HCT116 (cell line): ENCODE measurements at regions not wholly inside any gene's neighbourhood (a gene's known extent, or its start where the extent isn't known, plus 50 kb on each side); places are given as distances from the start of the nearest gene placed in this dataset.

Experiments
- ATAC-seq: fragments of 200-7000 bp; cut with Tn5 transposase; 2 replicates; pipeline ENCODE4 v1.9.1; 2020; ENCODE audit warnings: mild to moderate bottlenecking, moderate library complexity
- BruUV-seq: library from RNA; stranded (reverse); fragments of 400-500 nt; replicated peaks from 2 replicates; lab custom pipeline; 2021; lab: Mats Ljungman, UMichigan
- CTCF ChIA-PET: fragments of 300-600 bp; sonication (Branson Sonifier 250); formaldehyde crosslinking; loops from one replicate; lab custom pipeline; 2021; ENCODE audit warnings: antibody characterized with exemption; lab: Charles Lee
- POLR2A ChIA-PET: fragments of 300-600, 350-600 bp; sonication (Branson Sonifier 250); formaldehyde crosslinking; loops from one replicate; lab custom pipeline; 2021; ENCODE audit warnings: antibody characterized with exemption; lab: Charles Lee
- RAD21 ChIA-PET, 2 experiments: fragments of 300-600 bp; sonication (Branson Sonifier 250); formaldehyde crosslinking; loops; one replicate each; lab custom pipeline; 2023; ENCODE audit warnings: low total read pairs in 2 of 2; ENCODE audit not compliant: uncharacterized antibody in 2 of 2, unreplicated experiment in 2 of 2, low non-redundant PET in 1 of 2; lab: Charles Lee
- DNase-seq: peaks from one replicate; pipeline ENCODE4 v3.0.0-alpha.2; 2010; ENCODE audit warnings: low read depth, low spot score
- H2AFZ ChIP-seq: fragments of 200-600 bp; shearing (Covaris generic), sonication (generic); 2 replicates; pipeline ENCODE4 v1.6.1; 2017; ENCODE audit warnings: low read depth, mixed run types, mixed read lengths, antibody characterized with exemption, low read length; ENCODE audit not compliant: poor library complexity, severe bottlenecking
- H3K27ac ChIP-seq: 2 replicates; pipeline ENCODE4 v1.5.1; 2012; ENCODE audit warnings: low read depth, low read length
- H3K27me3 ChIP-seq: fragments of 200-600 bp; sonication (generic); 2 replicates; pipeline ENCODE4 v1.6.1; 2016; ENCODE audit warnings: mixed run types, low read length, mixed read lengths; ENCODE audit not compliant: insufficient read depth
- H3K36me3 ChIP-seq, 2 experiments: fragments of 200-500 bp in 1 of 2; fragments of 200-600 bp in 1 of 2; sonication (Bioruptor generic) in 1 of 2; sonication (generic) in 1 of 2; 2 replicates each; pipeline versions ENCODE4 v1.5.1 to v1.6.1; 2014 to 2016; ENCODE audit warnings: low read length in 2 of 2, inconsistent platforms in 1 of 2, mixed read lengths in 1 of 2, mixed run types in 1 of 2; ENCODE audit not compliant: insufficient read depth in 2 of 2, control insufficient read depth in 1 of 2
- H3K4me1 ChIP-seq, 2 experiments: fragments of 200-600 bp in 1 of 2; sonication (generic) in 1 of 2; 2 replicates each; pipeline versions ENCODE4 v1.5.1 to v1.6.1; 2012 to 2017; ENCODE audit warnings: low read length in 2 of 2, inconsistent platforms in 1 of 2, mild to moderate bottlenecking in 1 of 2, mixed read lengths in 1 of 2, mixed run types in 1 of 2, moderate library complexity in 1 of 2; ENCODE audit not compliant: insufficient read depth in 2 of 2, control insufficient read depth in 1 of 2
- H3K4me2 ChIP-seq: fragments of 200-600 bp; sonication (generic); 2 replicates; pipeline ENCODE4 v1.6.1; 2017; ENCODE audit warnings: mixed run types, low read length, mixed read lengths
- H3K4me3 ChIP-seq, 2 experiments: fragments of 200-600 bp in 1 of 2; sonication (generic) in 1 of 2; replicated peaks in 1 of 2; 2 replicates each; pipeline ENCODE4 v1.5.1; 2011 to 2016; ENCODE audit warnings: low read length in 2 of 2, control low read depth in 1 of 2, low read depth in 1 of 2, mild to moderate bottlenecking in 1 of 2, mixed read lengths in 1 of 2, mixed run types in 1 of 2
- H3K79me2 ChIP-seq: fragments of 200-600 bp; sonication (generic); 2 replicates; pipeline ENCODE4 v1.6.1; 2017; ENCODE audit warnings: mild to moderate bottlenecking, mixed run types, low read length, moderate library complexity, mixed read lengths; ENCODE audit not compliant: insufficient read depth
- H3K9ac ChIP-seq: fragments of 200-600 bp; sonication (generic); 2 replicates; pipeline ENCODE4 v1.6.1; 2016; ENCODE audit warnings: low read length, mixed read lengths
- H3K9me2 ChIP-seq: fragments of 200-600 bp; sonication (generic), shearing (Covaris generic); 2 replicates; pipeline ENCODE4 v1.6.1; 2017; ENCODE audit warnings: mixed run types, mild to moderate bottlenecking, moderate library complexity; ENCODE audit not compliant: insufficient read depth
- H3K9me3 ChIP-seq, 2 experiments: fragments of 200-500 bp in 1 of 2; fragments of 200-600 bp in 1 of 2; sonication (Bioruptor generic) in 1 of 2; sonication (generic) in 1 of 2; 2 replicates each; pipeline ENCODE4 v1.6.1; 2014 to 2017; ENCODE audit warnings: low read length in 2 of 2, mixed read lengths in 2 of 2, inconsistent platforms in 1 of 2, low read depth in 1 of 2, mild to moderate bottlenecking in 1 of 2, mixed run types in 1 of 2, moderate library complexity in 1 of 2; ENCODE audit not compliant: control insufficient read depth in 1 of 2, insufficient read depth in 1 of 2
- H4K20me1 ChIP-seq: fragments of 200-600 bp; sonication (generic), shearing (Covaris generic); 2 replicates; pipeline ENCODE4 v1.6.1; 2017; ENCODE audit warnings: mixed run types, mild to moderate bottlenecking, moderate library complexity; ENCODE audit not compliant: insufficient read depth
- CBX3 ChIP-seq: IDR thresholded peaks from 2 replicates; pipeline ENCODE4 v1.6.1; 2012; ENCODE audit warnings: low read depth
- CEBPB ChIP-seq: IDR thresholded peaks from 2 replicates; pipeline ENCODE4 v1.6.1; 2012; ENCODE audit warnings: low read depth
- EGR1 ChIP-seq: IDR thresholded peaks from 2 replicates; pipeline ENCODE4 v1.6.1; 2012; ENCODE audit warnings: low read depth
- FOSL1 ChIP-seq: IDR thresholded peaks from 2 replicates; pipeline ENCODE4 v1.6.1; 2012; ENCODE audit warnings: low read depth
- RAD21 ChIP-seq: IDR thresholded peaks from 2 replicates; pipeline ENCODE4 v1.6.1; 2012; ENCODE audit warnings: low read depth, mild to moderate bottlenecking
- SIN3A ChIP-seq: IDR thresholded peaks from 2 replicates; pipeline ENCODE4 v1.6.1; 2012; ENCODE audit warnings: low read depth
- SRF ChIP-seq: IDR thresholded peaks from 2 replicates; pipeline ENCODE4 v1.6.1; 2012; ENCODE audit warnings: low read depth
- TCF7L2 ChIP-seq: IDR thresholded peaks from 2 replicates; pipeline ENCODE4 v1.7.0; 2011; ENCODE audit warnings: borderline replicate concordance, inconsistent platforms; ENCODE audit not compliant: insufficient read depth, insufficient read length; ENCODE audit errors: extremely low read depth
- YY1 ChIP-seq: IDR thresholded peaks from 2 replicates; pipeline ENCODE4 v1.6.1; 2011; ENCODE audit warnings: low read length, low read depth, moderate library complexity, mild to moderate bottlenecking; ENCODE audit not compliant: insufficient replicate concordance; ENCODE audit errors: extremely low read depth
- ZFX ChIP-seq: fragments of 450-650 bp; IDR thresholded peaks from 2 replicates; pipeline ENCODE4 v1.6.1; 2017
- ZNF274 ChIP-seq: fragments of 200-500 bp; sonication (Bioruptor generic); IDR thresholded peaks from 2 replicates; pipeline ENCODE4 v1.6.1; 2014; ENCODE audit warnings: mild to moderate bottlenecking, low read depth, low read length, inconsistent platforms
- intact Hi-C: fragments of 100-400 bp; cut with micrococcal nuclease; formaldehyde crosslinking; loops from 2 replicates; pipeline ENCODE4 v1.10.0; 2022
- TF ChIP-seq, protein P1 (sequence below): IDR thresholded peaks from 2 replicates; pipeline ENCODE4 v1.6.1; 2012
- TF ChIP-seq, protein P2 (sequence below): IDR thresholded peaks from 2 replicates; pipeline ENCODE4 v1.6.1; 2012; ENCODE audit warnings: low read depth

- Histone ChIP-seq H2AFZ (no peak overlapping the region), H3K4me3 (no peak overlapping the region), H3K27me3 (peaks cover 18% of the 10 kb centered on the region; the same call in 1 of the 2 replicates), H3K9ac (no peak overlapping the region), H3K4me2 (no peak overlapping the region), H3K27ac (no peak overlapping the region), H4K20me1 (no peaks in the 10 kb centered on the region), H3K79me2 (no peaks in the 10 kb centered on the region), H3K9me2 (no peaks in the 10 kb centered on the region), H3K9me3 (no peaks in the 10 kb centered on the region), H3K4me1 (peaks cover 0 to 12% of the 10 kb centered on the region in 2 experiments; a peak in 2 of 4 replicates), H3K36me3 (no peaks in the 10 kb centered on the region)
- intact Hi-C loops, result no loop called here
- DNase-seq (no peak), ATAC-seq (no peak)
- no TSS peak for BruUV-seq
- ChIA-PET POLR2A (no interaction called here), RAD21 (no interaction called here), CTCF (no interaction called here)
- TF ChIP-seq, protein P1, sequence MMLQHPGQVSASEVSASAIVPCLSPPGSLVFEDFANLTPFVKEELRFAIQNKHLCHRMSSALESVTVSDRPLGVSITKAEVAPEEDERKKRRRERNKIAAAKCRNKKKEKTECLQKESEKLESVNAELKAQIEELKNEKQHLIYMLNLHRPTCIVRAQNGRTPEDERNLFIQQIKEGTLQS, result no peak
- TF ChIP-seq TCF7L2 (no peak), EGR1 (no peak), YY1 (no peak), SIN3A (no peak), CEBPB (no peak), RAD21 (no peak), CBX3 (no peak), ZNF274 (no peak), FOSL1 (no peak), SRF (no peak), ZFX (no peak)
- TF ChIP-seq, protein P2, sequence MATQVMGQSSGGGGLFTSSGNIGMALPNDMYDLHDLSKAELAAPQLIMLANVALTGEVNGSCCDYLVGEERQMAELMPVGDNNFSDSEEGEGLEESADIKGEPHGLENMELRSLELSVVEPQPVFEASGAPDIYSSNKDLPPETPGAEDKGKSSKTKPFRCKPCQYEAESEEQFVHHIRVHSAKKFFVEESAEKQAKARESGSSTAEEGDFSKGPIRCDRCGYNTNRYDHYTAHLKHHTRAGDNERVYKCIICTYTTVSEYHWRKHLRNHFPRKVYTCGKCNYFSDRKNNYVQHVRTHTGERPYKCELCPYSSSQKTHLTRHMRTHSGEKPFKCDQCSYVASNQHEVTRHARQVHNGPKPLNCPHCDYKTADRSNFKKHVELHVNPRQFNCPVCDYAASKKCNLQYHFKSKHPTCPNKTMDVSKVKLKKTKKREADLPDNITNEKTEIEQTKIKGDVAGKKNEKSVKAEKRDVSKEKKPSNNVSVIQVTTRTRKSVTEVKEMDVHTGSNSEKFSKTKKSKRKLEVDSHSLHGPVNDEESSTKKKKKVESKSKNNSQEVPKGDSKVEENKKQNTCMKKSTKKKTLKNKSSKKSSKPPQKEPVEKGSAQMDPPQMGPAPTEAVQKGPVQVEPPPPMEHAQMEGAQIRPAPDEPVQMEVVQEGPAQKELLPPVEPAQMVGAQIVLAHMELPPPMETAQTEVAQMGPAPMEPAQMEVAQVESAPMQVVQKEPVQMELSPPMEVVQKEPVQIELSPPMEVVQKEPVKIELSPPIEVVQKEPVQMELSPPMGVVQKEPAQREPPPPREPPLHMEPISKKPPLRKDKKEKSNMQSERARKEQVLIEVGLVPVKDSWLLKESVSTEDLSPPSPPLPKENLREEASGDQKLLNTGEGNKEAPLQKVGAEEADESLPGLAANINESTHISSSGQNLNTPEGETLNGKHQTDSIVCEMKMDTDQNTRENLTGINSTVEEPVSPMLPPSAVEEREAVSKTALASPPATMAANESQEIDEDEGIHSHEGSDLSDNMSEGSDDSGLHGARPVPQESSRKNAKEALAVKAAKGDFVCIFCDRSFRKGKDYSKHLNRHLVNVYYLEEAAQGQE, result no peak
These were observed 242.6 kb upstream of the TOPAZ1 start for GRCh38 chr3:43998836-43999727.
